ENCODE measurements at regions not wholly inside any gene's neighbourhood (a gene's known extent, or its start where the extent isn't known, plus 50 kb on each side); places are given as distances from the start of the nearest gene placed in this dataset.

- TF ChIP-seq CTCF (IDR thresholded peaks at IDR 0.05) (no peak), POLR2A (IDR thresholded peaks at IDR 0.05) (no peak)
Observed at GRCh38 chr6:208938-209337, 83.3 kb upstream of the DUSP22 start.
